ENCODE measurements at regions not wholly inside any gene's neighbourhood (a gene's known extent, or its start where the extent isn't known, plus 50 kb on each side); places are given as distances from the start of the nearest gene placed in this dataset.

- BruUV-seq (replicated peaks): no TSS peak
- ChIA-PET CTCF (no interaction called here), POLR2A (ENCODE audit: unreplicated experiment) (no interaction called here)
- H3K36me3 ChIP-seq (ENCODE audit: low read depth): no peaks in the 10 kb centered on the region
- H3K4me1 ChIP-seq (replicated peaks; ENCODE audit: insufficient read depth): no peaks in the 10 kb centered on the region
- TF ChIP-seq CTCF (conservative IDR thresholded peaks at IDR 0.05): no peak
- TF ChIP-seq EZH2 (IDR thresholded peaks at IDR 0.05; ENCODE audit: low read depth): no peak
- DNase-seq: no peak
- intact Hi-C loops (cut with micrococcal nuclease; ENCODE audit: unreplicated experiment): no loop called here
- no peaks in the 10 kb centered on the region for H3K9me2 ChIP-seq (ENCODE audit: insufficient read depth)
- no peak overlapping the region for H3K27ac ChIP-seq
- H2AFZ ChIP-seq: no peak overlapping the region
- no peaks in the 10 kb centered on the region for H3K79me2 ChIP-seq (ENCODE audit: low read depth)
- no peak overlapping the region for H3K4me2 ChIP-seq
- no peaks in the 10 kb centered on the region for H3K27me3 ChIP-seq (ENCODE audit: insufficient read depth, low read depth)
- no peak overlapping the region for H3K4me3 ChIP-seq
- no peaks in the 10 kb centered on the region for H4K20me1 ChIP-seq (ENCODE audit: insufficient read depth)
- H3K9me3 ChIP-seq (ENCODE audit: insufficient read depth, low read depth): no peaks in the 10 kb centered on the region
- no peaks in the 10 kb centered on the region for H3F3A ChIP-seq (ENCODE audit: insufficient read depth, low read depth)
Observed at GRCh38 chr6:67350729-67351128, 1284.4 kb upstream of the ADGRB3 start.

GRCh38 chr6:67345946-67346345 is 1289.1 kb upstream of the ADGRB3 start:
- H2AFZ ChIP-seq: no peak overlapping the region
- H3K4me3 ChIP-seq: no peak overlapping the region
- ChIA-PET POLR2A (ENCODE audit: unreplicated experiment) (no interaction called here), CTCF (no interaction called here)
- H3K9me2 ChIP-seq (ENCODE audit: insufficient read depth): no peaks in the 10 kb centered on the region; the same call in 1 of the 2 replicates
- no peak for DNase-seq
- no peaks in the 10 kb centered on the region for H4K20me1 ChIP-seq (ENCODE audit: insufficient read depth)
- H3K36me3 ChIP-seq (ENCODE audit: low read depth): no peaks in the 10 kb centered on the region
- no TSS peak for BruUV-seq (replicated peaks)
- intact Hi-C loops (cut with micrococcal nuclease; ENCODE audit: unreplicated experiment): no loop called here
- H3K27ac ChIP-seq: no peak overlapping the region
- H3K9me3 ChIP-seq (ENCODE audit: insufficient read depth, low read depth): no peaks in the 10 kb centered on the region
- no peaks in the 10 kb centered on the region for H3K27me3 ChIP-seq (ENCODE audit: insufficient read depth, low read depth)
- no peaks in the 10 kb centered on the region for H3F3A ChIP-seq (ENCODE audit: insufficient read depth, low read depth)
- no peaks in the 10 kb centered on the region for H3K4me1 ChIP-seq (replicated peaks; ENCODE audit: insufficient read depth)
- no peak for TF ChIP-seq EZH2 (IDR thresholded peaks at IDR 0.05; ENCODE audit: low read depth)
- no peak for TF ChIP-seq CTCF (conservative IDR thresholded peaks at IDR 0.05)
- no peaks in the 10 kb centered on the region for H3K79me2 ChIP-seq (ENCODE audit: low read depth)
- H3K4me2 ChIP-seq: no peak overlapping the region

GRCh38 chr6:67336014-67336413 is 1299.1 kb upstream of the ADGRB3 start:
- Histone ChIP-seq H3K4me2 (no peak overlapping the region), H3K27me3 (ENCODE audit: insufficient read depth, low read depth) (no peaks in the 10 kb centered on the region), H3K9me2 (ENCODE audit: insufficient read depth) (no peaks in the 10 kb centered on the region), H3K4me3 (no peak overlapping the region), H3F3A (ENCODE audit: insufficient read depth, low read depth) (no peaks in the 10 kb centered on the region), H2AFZ (no peak overlapping the region), H3K9me3 (ENCODE audit: insufficient read depth, low read depth) (no peaks in the 10 kb centered on the region), H3K4me1 (replicated peaks; ENCODE audit: insufficient read depth) (no peaks in the 10 kb centered on the region), H4K20me1 (ENCODE audit: insufficient read depth) (no peaks in the 10 kb centered on the region), H3K27ac (no peak overlapping the region), H3K36me3 (ENCODE audit: low read depth) (no peaks in the 10 kb centered on the region), H3K79me2 (ENCODE audit: low read depth) (no peaks in the 10 kb centered on the region)
- CTCF ChIA-PET: no interaction called here
- POLR2A ChIA-PET (ENCODE audit: unreplicated experiment): no interaction called here
- TF ChIP-seq CTCF (conservative IDR thresholded peaks at IDR 0.05) (no peak), EZH2 (IDR thresholded peaks at IDR 0.05; ENCODE audit: low read depth) (no peak)
- no TSS peak for BruUV-seq (replicated peaks)
- intact Hi-C loops (cut with micrococcal nuclease; ENCODE audit: unreplicated experiment): no loop called here
- no peak for DNase-seq

All from PC-9 (cell line).